M059J (cell line): ENCODE measurements at regions not wholly inside any gene's neighbourhood (a gene's known extent, or its start where the extent isn't known, plus 50 kb on each side); places are given as distances from the start of the nearest gene placed in this dataset.
A peak's percentile ranks its signal among the peaks of the same experiment; 100 is the strongest.
"Not testable (repeated sequence)": the region's sequence is repeated elsewhere in the genome, so short reads cannot be mapped to it uniquely, and the experiment has no call there.

Experiments
- DNase-seq: peaks from one replicate; pipeline ENCODE4 v3.0.0-alpha.2; 2012; ENCODE audit warnings: low read depth

DNA sequence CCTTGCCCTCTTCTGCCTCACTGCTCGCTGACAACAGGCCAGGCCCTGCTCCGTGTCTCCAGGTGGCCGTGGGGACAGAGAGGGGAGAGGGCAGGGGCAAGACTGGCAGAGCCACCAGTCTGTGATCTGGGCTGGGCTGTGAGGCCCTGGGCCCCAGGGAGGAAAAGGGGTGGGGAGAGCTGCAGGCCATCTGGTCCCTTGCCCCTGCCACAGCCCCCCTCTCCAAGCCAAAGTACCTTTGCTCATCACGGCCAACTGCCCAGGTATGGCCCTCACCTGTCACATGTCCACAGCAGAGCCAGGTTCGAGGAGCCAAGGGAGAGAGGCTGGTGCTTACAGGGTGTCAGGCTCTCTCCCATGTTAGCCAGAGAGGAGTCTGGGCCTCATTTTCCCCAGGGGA lies 91.4 kb upstream of the LHX1 start:
- no peak for DNase-seq

DNA sequence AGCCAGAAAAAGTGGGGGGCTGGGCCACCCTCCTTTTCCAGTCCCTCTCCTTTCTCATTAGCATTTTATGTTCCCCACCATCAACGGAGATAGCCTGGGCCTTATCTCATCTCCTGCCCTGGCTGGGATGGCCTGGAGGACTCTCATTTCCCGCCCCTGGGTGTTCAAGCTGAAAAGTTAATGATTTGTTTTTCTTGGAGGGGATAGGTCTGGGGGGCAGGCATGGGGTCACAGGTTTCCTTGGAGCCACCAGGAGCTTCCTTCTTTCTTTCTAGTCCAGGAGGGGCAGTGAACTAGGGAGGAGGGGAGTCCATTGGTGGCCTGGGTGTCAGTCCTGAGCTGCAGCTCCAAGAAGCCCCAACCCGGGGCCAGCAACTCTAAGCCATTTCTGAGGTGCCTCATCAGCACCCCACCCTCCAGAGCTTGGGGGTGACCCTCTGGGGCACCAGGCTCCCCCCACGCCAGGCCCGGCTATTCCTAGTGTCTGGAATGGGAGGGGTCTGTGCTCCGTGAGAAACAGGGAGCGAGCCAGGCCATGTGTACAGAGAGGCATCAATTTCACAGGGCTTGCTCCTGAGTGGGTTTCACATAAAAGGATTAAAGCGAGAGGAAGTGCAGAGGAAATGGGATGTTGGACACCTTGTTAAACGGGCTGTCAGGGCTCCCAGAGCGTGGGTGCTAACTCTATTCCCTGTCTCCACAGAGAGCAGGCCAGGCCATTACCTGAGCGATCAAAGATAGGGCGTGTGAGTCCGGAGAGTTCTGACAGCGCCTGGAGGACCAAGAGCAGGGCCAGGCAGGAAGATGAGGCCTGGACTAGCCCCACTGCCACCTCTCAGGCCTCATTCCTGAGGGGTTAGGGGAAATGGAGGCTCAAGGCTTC lies 90.6 kb upstream of the LHX1 start:
- no peak for DNase-seq

DNA sequence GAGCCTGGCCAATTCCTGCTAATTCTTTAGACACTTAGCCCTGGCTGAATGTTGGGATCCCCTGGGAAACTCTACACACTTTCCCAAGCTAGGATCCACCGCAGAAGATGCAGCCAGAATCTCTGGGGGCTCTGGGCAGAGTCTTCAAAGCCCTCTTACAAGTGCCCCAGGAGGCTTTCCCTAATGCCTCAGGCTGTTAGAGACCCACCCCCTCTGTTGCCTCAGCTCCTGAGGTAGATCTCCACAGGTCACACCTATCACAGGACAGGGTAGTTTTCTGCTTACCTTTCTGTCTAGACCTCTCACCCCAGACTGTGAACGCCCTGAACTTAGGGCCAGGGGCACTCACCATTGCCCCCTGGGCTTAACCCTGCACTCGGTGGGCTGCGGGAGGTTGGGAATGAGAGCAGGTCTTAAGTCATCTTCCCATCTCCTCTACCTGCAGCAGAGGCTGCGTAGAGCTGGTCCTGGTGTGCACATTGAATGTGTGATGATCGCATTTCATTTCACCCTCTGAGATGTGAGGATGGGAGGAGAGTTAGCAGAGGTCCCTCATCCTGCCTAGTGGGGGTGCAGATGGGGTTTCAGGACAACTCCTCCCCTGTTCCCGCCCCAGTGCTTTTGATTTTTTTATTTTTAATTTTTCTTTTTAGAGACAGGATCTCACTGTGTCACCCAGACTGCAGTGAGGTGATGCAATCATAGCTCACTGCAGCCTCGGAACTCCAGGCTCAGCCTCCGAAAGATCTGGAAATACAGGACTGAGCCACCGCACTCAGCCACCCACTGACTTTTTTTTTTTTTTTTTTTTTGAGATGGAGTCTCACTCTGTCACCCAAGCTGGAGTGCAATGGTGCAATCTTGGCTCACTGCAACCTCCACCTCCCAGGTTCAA lies 89.0 kb upstream of the LHX1 start:
- DNase-seq, result no peak

DNA sequence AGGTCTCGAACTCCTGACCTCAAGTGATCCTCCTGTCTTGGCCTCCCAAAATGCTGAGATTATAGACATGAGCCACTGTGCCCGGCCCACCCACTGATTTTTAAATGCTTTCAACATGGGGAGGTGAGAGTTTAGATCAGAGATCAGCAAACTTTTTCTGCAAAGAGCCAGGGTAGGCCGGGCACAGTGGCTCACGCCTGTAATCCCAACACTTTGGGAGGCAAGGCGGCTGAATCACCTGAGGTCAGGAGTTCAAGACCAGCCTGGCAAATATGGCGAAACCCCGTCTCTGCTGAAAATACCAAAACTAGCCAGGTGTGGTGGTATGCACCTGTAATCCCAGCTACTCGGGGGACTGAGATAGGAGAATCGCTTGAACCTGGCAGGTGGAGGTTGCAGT lies 88.3 kb upstream of the LHX1 start:
- DNase-seq, result not testable (repeated sequence)

DNA sequence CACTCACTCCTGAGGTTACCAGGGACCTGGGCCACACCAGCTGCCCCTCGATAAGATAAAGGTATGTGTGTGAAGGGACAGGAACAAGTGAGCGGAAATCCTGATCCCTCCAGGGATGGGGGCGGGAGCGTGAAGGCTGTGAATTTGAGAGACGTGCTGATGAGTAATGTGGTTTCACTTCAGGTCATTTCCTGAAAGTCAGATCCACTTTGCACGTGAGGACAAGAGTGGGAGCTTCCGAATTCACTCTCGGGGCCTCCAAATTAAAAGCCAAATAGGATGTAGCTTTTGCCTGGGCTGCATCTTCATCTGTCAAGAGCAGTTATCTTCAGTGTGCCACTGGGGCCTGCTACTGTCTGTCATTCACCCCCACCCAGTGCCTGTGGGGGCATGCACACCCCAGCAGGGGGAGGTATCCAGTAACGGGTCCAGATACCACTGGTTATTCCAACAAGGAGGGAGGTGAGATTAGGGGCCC lies 87.4 kb upstream of the LHX1 start:
- DNase-seq, result peak; percentile 92

DNA sequence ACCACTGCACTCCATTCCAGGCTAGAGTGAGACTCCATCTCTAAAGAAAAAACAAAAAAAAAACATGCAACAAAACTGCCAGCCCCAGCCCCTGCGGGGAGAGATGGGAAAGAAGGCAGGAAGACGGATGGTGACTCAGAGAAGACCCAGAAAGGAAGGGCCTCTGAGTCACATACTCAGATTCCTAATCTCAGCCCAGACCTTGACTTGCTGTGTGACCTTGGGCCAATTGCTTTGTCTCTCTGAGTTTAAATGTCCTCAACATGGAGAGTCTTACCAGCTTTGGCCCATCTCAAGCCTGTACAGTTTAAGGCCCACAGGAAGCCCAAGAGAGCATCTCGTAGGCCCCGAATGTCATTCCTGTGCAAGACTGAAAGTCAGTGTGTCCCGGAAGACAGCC lies 86.5 kb upstream of the LHX1 start:
- DNase-seq, result peak; percentile 92

DNA sequence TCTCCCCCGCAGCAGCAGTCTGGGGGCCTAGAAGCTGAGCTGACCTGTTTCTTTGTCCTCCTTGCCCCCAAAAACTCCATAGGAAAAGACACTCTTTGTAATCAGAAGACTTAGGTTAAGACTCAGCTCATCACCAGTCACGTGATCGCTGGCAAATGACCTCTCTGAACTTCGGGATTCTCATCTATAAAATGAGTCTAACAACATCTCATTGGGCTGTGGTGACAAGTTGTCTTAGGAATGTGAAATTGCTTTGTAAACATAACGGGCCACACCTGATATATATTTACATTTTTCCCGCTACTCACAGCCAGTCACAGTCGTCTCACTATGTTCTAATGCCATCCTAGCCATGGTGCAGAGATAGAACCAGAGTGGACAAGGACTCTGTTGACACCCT lies 86.0 kb upstream of the LHX1 start:
- peak; percentile 84 for DNase-seq

DNA sequence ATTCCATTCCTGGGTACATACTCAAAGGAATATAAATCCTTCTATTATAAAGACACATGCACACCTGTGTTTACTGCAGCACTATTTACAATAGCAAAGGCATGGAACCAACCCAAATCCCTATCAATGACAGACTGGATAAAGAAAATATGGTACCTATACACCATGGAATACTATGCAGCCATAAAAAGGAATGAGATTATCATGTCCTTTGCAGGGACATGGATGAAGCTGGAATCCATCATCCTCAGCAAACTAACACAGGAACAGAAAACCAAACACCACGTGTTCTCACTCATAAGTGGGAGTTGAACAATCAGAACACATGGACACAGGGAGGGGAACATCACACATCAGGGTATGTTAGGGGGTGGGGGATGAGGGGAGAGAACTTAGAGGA lies 84.8 kb upstream of the LHX1 start:
- DNase-seq, result not testable (repeated sequence)

DNA sequence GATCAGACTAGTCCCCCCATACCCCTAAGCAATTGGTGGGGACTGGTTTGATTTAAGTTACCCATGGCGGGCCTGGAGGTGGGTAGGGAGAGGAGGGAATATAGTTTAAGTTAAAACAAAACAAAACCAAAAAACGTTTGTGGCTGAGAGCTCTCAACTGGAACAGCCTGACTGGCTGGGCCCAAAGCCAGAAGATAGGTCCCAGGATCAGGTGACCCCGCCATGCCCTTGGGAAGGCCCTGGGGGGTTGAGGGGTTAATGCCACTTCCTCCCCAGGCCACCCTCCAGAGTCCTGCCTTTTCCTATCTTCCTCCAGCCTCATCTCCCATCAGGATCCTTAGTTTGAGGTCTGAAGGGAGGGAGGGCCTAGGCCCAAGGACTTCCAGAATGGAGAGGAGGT lies 82.3 kb upstream of the LHX1 start:
- DNase-seq, result no peak

DNA sequence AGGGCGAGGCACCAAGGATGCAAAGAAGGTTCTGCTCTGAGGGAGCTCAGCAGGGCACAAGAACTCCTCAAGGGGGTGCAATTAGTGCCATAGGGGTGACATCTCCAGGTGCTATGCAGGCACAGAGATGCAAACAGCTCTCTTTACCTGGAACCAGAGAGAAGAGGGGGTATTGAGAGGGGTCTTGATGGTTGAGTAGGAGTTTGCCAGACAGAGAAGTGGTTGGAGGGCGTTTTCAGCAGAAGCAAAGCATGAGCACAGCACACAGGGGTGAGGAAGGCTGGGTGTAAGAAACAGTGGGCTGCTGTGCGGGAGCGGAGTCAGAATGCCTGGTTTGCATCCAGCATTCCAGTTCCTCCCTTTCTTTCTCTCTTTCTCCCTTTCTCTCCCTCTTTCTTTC lies 81.8 kb upstream of the LHX1 start:
- DNase-seq, result no peak

DNA sequence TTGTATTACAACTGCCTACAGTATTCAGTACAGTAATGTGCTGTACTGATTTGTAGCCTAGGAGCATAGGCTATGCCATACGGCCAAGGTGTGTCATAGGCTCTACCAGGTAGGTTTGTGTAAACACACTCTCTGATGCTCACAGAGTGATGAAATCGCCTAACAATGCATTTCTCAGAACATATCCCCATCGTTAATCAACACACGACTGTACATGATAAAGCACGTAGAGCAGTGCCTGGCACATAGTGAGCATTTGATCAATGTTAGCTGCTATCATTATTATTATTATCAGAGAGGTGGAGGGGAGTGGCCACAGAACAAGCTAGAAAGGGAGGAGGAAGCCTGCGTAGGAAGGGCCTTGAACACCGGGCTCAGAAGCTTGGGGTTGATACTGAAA lies 81.1 kb upstream of the LHX1 start:
- no peak for DNase-seq

DNA sequence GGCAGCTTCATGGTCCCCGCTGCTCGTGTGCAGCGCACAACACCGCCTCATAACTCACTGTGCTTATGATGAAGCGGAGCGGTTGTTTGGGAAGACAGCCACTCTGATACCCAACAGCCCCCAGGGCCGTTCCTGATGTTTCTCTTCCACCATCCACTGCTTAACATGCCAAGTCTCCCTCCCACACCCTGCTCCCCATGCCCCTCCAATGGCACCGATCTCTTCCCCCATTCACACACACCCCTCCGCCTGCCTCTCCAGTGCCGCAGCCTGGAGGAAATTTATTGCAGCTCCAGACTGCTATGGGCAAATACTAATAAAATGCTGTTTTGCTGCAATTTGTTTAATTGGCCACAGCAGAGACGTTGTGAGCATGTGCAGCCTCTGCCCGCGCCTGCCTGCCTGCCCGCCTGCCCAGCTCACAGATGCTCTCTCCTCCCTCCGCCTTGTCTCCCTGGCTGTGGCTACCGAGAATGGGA lies 80.3 kb upstream of the LHX1 start:
- DNase-seq, result no peak

DNA sequence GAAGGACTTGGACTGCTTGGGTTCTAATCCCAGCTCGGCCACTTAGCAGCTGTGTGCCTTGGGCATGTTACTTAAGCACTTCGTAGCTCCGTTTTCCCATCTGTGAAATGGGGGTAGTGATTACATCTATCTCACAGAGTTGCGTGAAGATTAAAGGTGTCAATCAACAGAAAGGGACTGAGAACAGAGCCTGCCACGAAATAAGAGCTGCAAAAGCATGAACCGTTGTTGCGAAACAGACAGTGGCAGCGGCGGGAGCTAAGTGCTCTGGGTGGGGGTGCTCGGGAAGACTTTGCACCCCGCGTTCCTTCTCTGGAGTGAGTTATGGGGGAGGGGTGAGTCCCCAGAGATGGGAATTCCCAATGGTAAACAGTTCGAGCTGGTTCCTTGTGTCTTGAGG lies 79.6 kb upstream of the LHX1 start:
- DNase-seq, result no peak

DNA sequence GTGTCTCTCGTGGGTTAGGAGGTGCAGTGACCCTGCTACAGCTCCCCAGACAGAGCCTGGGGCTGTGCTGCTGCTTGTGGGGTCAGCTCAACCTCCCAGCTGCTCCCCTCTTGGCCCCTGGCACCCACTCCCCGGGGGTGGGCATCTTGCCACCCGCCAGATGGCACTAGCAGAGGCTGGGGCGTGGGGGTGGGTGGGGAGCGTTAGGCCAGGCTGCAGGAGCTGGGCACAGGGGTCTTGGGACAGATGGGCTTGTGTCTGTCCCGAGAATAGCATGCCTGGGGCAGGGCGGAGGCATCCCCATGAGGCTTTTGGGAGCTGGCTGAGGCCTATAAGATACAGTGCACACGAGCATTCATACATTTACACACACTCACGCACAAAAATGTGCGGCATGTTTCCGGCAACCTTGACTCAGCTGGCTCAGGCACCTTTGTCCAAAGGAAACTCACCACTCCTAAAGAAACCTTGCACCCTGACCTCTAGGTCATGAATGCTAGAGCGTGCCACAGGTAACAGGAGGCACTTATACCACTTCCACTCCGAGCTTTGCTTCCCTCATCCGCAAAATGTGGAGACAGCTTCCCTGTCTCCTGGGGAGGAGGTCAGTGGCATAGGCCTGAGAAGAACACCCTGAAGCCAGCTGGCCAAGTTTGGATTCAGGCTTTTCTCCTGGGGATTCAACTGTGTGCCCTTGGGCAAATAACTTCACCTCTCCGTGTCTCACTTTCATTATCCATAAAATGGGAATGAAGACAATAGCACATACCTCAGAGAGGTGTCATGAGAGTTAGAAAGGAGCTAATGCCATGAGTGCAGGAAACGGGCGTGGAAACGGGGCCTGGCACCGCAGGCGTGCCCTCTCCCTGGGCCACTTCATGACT lies 78.9 kb upstream of the LHX1 start:
- DNase-seq, result peak; percentile 48

DNA sequence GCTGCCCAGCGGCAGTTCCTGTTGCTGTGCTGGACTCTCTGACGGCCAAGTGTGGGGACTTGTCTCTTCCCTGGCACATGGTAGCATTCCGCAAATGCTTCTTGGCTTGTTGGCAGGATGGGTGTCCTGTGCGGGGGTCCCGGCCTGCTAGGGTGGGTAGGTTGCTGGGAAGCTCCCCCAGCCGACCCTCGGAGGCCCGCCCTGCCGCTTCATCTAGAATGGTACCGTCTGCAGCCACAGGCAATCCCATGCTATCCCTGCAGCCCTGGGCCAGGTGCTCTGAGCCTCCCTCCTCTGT lies 78.3 kb upstream of the LHX1 start:
- DNase-seq, result no peak

DNA sequence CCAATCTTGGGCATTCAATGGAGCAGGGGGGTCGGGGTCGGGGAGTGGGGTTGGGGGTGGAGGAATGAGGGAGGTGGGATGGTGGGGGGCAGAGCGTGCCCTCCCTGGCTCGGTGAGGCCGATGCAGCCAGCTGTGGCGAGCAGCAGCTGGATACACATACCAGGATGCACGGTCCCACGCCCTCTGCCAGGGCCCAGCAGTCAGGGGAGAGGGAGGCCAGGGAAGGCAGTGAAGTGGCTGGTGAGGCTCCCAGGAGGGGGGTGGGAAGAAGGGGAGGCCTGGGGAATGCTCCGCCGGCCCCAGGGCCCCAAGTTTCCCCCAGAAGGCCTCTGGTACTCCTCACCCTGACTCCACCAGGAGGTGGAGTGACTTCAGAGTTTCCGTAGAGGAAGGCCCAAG lies 77.6 kb upstream of the LHX1 start:
- DNase-seq, result no peak

DNA sequence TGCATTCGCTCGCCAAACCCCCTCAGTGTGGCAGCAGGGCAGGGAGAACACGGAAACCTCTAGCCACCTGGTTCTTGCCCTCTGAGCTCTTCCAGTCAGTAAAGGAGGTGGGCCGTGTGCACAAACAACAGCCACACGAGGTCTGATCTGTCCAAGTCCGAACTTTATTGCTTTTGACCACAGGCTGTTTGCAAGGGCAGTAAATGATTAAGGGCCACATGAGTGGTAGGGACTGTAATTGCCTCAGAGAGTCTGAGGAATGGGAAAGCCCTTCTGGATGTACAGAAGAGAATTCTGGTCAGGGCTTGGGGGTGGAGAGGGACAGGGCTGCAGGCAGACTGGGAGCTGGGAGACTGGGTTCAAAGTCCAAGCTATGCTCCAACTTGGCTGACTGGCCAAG lies 75.7 kb upstream of the LHX1 start:
- no peak for DNase-seq

DNA sequence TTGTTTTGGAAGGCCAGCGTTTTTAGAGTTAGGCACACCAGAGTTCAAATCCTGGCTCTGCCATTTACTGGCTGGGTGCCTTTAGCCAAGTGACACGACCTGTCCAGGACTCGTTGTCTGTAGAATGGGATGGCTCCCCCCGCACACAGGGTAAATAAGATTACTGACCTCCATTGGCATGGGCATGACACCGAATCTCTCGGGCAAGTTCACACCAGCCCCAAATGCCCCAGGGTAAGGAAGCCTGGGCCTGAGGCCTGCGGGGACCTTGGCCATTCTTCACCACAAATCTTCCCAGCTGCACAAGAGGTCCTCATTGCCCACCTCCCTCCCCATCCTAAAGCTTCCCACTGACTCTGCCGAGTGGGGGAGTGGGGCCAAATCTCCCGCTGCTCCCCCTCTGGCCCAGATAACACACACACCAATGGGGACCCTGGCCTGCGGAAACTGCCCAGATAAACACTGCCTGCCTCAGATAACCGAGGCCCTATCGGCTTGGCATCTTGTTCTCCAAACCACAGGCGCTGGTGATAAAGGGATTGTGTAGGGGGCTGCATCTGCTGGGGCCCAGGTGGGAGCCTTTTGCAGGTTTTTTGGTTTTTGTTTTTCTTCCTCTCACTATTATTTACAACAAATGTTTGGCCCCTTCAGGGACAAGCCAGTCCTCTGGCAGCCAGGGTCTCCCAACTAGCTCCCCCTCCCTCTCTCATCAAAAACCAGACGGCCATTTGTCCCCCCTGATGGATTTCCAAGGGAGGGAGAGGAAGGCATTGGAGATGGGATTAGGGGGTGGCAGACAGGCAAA lies 75.0 kb upstream of the LHX1 start:
- DNase-seq, result no peak

DNA sequence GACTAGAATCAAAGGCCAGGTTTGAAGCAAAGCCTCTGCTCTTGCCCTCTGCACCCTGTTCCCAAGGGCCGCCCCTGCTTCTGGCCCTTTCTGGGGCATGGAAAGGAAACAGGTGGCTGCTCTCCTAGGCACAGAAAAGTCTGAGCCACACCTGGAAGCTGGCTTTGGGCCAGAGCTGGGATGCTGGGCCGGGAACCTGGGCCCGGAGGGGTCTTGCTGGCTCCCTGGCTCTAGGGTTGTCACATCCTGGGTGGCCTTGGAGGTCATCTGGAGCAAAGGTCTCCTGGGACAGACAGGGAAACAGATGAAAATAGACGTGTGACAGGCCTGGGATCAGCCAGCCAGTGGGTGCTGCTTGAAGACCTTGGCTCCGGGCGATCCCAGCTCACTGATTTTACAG lies 74.1 kb upstream of the LHX1 start:
- no peak for DNase-seq

DNA sequence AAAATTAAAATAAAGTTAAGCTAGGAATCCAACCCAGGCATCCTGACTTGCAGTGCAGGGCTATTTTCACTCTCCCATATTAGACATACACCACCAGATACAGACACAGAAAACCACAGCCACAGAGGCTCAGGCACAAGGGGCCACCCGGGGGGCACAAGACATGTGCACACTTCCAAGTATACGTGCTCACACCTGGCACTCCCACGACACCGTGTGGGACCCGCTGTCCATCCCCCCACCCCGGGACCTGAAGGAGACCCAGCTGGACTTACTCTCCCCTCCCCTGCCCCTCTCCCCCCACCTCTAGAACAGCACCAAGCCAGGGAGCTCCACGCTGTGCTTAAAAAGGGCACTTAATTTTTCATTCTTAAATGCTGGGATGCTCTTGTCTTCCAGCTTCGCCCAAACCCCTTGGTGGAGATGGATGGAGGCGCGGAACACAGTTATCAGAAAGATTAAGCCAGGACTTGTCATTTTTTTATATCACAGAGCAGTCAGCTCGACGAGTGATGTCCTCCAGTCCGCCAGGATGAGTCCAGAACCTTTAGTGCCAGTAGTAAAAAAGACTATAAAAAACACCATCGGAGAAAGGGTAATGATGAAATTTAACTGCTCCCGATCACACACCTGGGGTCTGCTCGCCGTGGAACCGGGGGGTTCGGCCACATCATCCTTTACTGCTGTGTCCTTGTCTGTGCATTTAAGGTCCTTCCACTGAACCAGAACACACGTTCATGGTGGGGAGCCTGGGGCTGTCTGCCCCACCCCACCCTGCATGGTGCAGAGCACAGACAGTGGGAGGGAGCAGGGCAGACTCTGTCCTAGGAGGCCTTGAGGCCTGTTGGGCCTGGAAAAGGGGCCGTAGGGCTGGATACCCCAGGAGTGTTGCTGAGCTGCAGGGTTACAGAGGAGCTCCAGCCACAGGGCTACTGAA lies 73.3 kb upstream of the LHX1 start:
- no peak for DNase-seq
